Aorta (tissue), 5 donors: ENCODE measurements at regions not wholly inside any gene's neighbourhood (a gene's known extent, or its start where the extent isn't known, plus 50 kb on each side); places are given as distances from the start of the nearest gene placed in this dataset.

ENCODE experiments used
- ATAC-seq: fragments of 200-7000 bp; cut with Tn5 transposase; one replicate; pipeline ENCODE4 v1.9.1; 2022; ENCODE audit warnings: moderate library complexity; ENCODE audit not compliant: low FRiP score
- DNase-seq, 2 donors: peaks; one replicate each; pipeline ENCODE4 v3.0.0-alpha.2; 2020
- H3K27ac ChIP-seq, 2 donors: one replicate each; pipeline ENCODE4 v1.5.1; 2013; ENCODE audit warnings: low read length in 2 of 2, mild to moderate bottlenecking in 2 of 2, moderate library complexity in 2 of 2, control low read depth in 1 of 2, inconsistent platforms in 1 of 2, low read depth in 1 of 2
- H3K27me3 ChIP-seq, 2 donors: one replicate each; pipeline ENCODE4 v1.6.1; 2013; ENCODE audit warnings: control low read depth in 1 of 2, low read length in 1 of 2, mild to moderate bottlenecking in 1 of 2, moderate library complexity in 1 of 2; ENCODE audit not compliant: insufficient read depth in 2 of 2, control insufficient read depth in 1 of 2
- H3K36me3 ChIP-seq, 2 donors: one replicate each; pipeline ENCODE4 v1.6.1; 2013; ENCODE audit warnings: control low read depth in 1 of 2, low read length in 1 of 2, mild to moderate bottlenecking in 1 of 2; ENCODE audit not compliant: insufficient read depth in 2 of 2, control insufficient read depth in 1 of 2
- H3K4me1 ChIP-seq, 2 donors: one replicate each; pipeline ENCODE4 v1.6.1; 2013; ENCODE audit warnings: low read length in 2 of 2, control low read depth in 1 of 2, mild to moderate bottlenecking in 1 of 2, moderate library complexity in 1 of 2; ENCODE audit not compliant: insufficient read depth in 2 of 2, control insufficient read depth in 1 of 2
- H3K4me3 ChIP-seq, 2 donors: one replicate each; pipeline ENCODE4 v1.5.1; 2013; ENCODE audit warnings: low read length in 2 of 2, control low read depth in 1 of 2, mild to moderate bottlenecking in 1 of 2
- H3K9me3 ChIP-seq: one replicate; pipeline ENCODE4 v1.6.1; 2013; ENCODE audit warnings: mild to moderate bottlenecking, low read length; ENCODE audit not compliant: control insufficient read depth
- WGBS, 2 donors: extraction: QIAGEN DNeasy Blood & Tissue Kit; methylation state at CpG; one replicate each; pipeline ENCODE4 v1.1.7; 2013; 5-methylcytosine and 5-hydroxymethylcytosine counted together
- intact Hi-C, 2 donors: fragments of 100-400 bp; cut with DNase I; formaldehyde crosslinking; loops; one replicate each; pipeline versions ENCODE4 v1.14.2 to v1.15.0; 2022
- donor health status: healthy with polysubstance abuse.
- donor health status: Bipolar disorder and iron deficiency.
- donor health status: DM: no; HTN: no; CAD: no.
- donor health status: DM: no; HTN: no; CAD: no.
- donor health status: DM: yes; HTN: yes; CAD: no.

- Histone ChIP-seq H3K9me3 (no peaks in the 10 kb centered on the region), H3K4me1 (no peaks in the 10 kb centered on the region), H3K27me3 (no peaks in the 10 kb centered on the region), H3K36me3 (no peaks in the 10 kb centered on the region), H3K27ac (no peak overlapping the region), H3K4me3 (no peak overlapping the region)
- DNase-seq = no peak
- 80 to 83% methylated on average over 8 of the region's 8 CpGs for WGBS, 2 donors
- intact Hi-C loops = no loop called here
- no peak for ATAC-seq
Measured at GRCh38 chr11:8839957-8840945, 70.7 kb upstream of the AKIP1 start.

- Histone ChIP-seq H3K4me1 (no peaks in the 10 kb centered on the region), H3K4me3 (no peak overlapping the region), H3K36me3 (no peaks in the 10 kb centered on the region), H3K27ac (no peak overlapping the region), H3K9me3 (no peaks in the 10 kb centered on the region), H3K27me3 (no peaks in the 10 kb centered on the region)
- ATAC-seq = no peak
- 83 to 87% methylated on average over 7 of the region's 7 CpGs for WGBS, 2 donors
- intact Hi-C loops = no loop called here
- no peak for DNase-seq
Measured at GRCh38 chr11:8841899-8842298, 69.1 kb upstream of the AKIP1 start.

GRCh38 chr11:8858808-8859207 is 52.2 kb upstream of the AKIP1 start:
- H3K4me3 ChIP-seq = no peak overlapping the region
- DNase-seq (no peak), ATAC-seq (no peak)
- H3K27me3 ChIP-seq = no peaks in the 10 kb centered on the region
- no peaks in the 10 kb centered on the region for H3K36me3 ChIP-seq
- no peaks in the 10 kb centered on the region for H3K4me1 ChIP-seq
- H3K9me3 ChIP-seq = no peaks in the 10 kb centered on the region
- 93 to 96% methylated on average over 2 of the region's 2 CpGs for WGBS, 2 donors
- intact Hi-C loops = no loop called here
- no peak overlapping the region for H3K27ac ChIP-seq
